ENCODE measurements at regions not wholly inside any gene's neighbourhood (a gene's known extent, or its start where the extent isn't known, plus 50 kb on each side); places are given as distances from the start of the nearest gene placed in this dataset.

DNA sequence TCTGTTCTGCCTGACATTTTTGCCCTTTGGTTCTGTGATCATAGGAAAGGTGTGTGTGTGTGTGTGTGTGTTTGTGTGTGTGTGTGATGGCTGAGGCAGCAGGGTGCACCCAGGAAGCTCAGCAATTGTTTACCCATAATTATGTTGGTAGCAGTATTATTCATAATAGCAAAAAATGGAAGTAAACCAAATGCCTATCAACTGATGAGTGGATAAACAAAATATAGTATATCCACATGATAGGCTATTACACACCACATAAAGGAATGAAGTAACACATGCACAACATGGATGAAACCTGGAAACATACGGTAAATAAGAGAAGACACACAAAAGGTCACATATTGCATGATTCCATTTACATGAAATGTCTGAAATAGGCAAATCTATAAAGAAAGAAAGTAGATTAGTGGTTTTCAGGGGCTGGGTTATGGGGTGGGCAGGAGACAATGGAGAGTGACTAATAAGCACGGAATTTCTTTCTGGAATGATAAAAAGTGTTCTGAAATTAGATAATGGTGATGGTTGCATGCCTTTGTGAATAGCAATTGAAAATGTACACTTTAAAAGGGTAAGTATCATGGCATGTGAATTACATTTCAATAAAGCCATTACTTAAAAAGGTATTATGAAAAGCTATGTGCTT, 167.2 kb downstream of the POLR2M start:
- H3K9me3 ChIP-seq (ENCODE audit: control insufficient read depth in 4 of 4, low read length in 3 of 4), result peaks cover 0 to 3% (median 0%) of the 10 kb centered on the region in 4 donors
- 81% methylated on average over 2 of the region's 2 CpGs for WGBS
- no peaks in the 10 kb centered on the region for H3K4me1 ChIP-seq (ENCODE audit: control insufficient read depth in 4 of 4, insufficient read depth in 4 of 4, low read length in 3 of 4)
- no peak for TF ChIP-seq MAX (IDR thresholded peaks at IDR 0.05)
- TF ChIP-seq, protein P1, sequence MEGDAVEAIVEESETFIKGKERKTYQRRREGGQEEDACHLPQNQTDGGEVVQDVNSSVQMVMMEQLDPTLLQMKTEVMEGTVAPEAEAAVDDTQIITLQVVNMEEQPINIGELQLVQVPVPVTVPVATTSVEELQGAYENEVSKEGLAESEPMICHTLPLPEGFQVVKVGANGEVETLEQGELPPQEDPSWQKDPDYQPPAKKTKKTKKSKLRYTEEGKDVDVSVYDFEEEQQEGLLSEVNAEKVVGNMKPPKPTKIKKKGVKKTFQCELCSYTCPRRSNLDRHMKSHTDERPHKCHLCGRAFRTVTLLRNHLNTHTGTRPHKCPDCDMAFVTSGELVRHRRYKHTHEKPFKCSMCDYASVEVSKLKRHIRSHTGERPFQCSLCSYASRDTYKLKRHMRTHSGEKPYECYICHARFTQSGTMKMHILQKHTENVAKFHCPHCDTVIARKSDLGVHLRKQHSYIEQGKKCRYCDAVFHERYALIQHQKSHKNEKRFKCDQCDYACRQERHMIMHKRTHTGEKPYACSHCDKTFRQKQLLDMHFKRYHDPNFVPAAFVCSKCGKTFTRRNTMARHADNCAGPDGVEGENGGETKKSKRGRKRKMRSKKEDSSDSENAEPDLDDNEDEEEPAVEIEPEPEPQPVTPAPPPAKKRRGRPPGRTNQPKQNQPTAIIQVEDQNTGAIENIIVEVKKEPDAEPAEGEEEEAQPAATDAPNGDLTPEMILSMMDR (IDR thresholded peaks at IDR 0.05; ENCODE audit: low read depth, low read length, missing input control), result no peak
- TF ChIP-seq, protein P2, sequence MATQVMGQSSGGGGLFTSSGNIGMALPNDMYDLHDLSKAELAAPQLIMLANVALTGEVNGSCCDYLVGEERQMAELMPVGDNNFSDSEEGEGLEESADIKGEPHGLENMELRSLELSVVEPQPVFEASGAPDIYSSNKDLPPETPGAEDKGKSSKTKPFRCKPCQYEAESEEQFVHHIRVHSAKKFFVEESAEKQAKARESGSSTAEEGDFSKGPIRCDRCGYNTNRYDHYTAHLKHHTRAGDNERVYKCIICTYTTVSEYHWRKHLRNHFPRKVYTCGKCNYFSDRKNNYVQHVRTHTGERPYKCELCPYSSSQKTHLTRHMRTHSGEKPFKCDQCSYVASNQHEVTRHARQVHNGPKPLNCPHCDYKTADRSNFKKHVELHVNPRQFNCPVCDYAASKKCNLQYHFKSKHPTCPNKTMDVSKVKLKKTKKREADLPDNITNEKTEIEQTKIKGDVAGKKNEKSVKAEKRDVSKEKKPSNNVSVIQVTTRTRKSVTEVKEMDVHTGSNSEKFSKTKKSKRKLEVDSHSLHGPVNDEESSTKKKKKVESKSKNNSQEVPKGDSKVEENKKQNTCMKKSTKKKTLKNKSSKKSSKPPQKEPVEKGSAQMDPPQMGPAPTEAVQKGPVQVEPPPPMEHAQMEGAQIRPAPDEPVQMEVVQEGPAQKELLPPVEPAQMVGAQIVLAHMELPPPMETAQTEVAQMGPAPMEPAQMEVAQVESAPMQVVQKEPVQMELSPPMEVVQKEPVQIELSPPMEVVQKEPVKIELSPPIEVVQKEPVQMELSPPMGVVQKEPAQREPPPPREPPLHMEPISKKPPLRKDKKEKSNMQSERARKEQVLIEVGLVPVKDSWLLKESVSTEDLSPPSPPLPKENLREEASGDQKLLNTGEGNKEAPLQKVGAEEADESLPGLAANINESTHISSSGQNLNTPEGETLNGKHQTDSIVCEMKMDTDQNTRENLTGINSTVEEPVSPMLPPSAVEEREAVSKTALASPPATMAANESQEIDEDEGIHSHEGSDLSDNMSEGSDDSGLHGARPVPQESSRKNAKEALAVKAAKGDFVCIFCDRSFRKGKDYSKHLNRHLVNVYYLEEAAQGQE (IDR thresholded peaks at IDR 0.05), result no peak
- TF ChIP-seq JUND (IDR thresholded peaks at IDR 0.05), result no peak
- no peak for TF ChIP-seq EGR1 (IDR thresholded peaks at IDR 0.05; ENCODE audit: low read depth in 2 of 2)
- no peak for TF ChIP-seq RAD21 (IDR thresholded peaks at IDR 0.05)
- no peak for TF ChIP-seq RXRA (IDR thresholded peaks at IDR 0.05)
- TF ChIP-seq SP1 (IDR thresholded peaks at IDR 0.05), result no peak
- no peak for TF ChIP-seq NR2F2 (IDR thresholded peaks at IDR 0.05)
- no peak for TF ChIP-seq YY1 (IDR thresholded peaks at IDR 0.05)
- TF ChIP-seq FOXA1 (IDR thresholded peaks at IDR 0.05), result no peak
- no peak for TF ChIP-seq GABPA (IDR thresholded peaks at IDR 0.05 in 1 of 2, conservative IDR thresholded peaks at IDR 0.05 in 1 of 2)
- TF ChIP-seq ZBTB33 (IDR thresholded peaks at IDR 0.05), result no peak
- TF ChIP-seq, protein P3, sequence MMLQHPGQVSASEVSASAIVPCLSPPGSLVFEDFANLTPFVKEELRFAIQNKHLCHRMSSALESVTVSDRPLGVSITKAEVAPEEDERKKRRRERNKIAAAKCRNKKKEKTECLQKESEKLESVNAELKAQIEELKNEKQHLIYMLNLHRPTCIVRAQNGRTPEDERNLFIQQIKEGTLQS (IDR thresholded peaks at IDR 0.05), result no peak
- DNase-seq (ENCODE audit: low spot score), result no peak
- no peaks in the 10 kb centered on the region for H3K36me3 ChIP-seq (ENCODE audit: control insufficient read depth in 4 of 4, insufficient read depth in 3 of 4, low read depth in 1 of 4, low read length in 3 of 4)
- H3K4me3 ChIP-seq (ENCODE audit: low read depth in 1 of 3, low read length in 3 of 3), result no peak overlapping the region
- no peaks in the 10 kb centered on the region for H3K27me3 ChIP-seq (ENCODE audit: control insufficient read depth in 4 of 4, insufficient read depth in 4 of 4, low read length in 3 of 4)
- H3K27ac ChIP-seq (ENCODE audit: low read depth in 1 of 2, low read length in 2 of 2), result no peak overlapping the region
- no peak overlapping the region for H3K9ac ChIP-seq (ENCODE audit: low read depth in 1 of 2, low read length in 2 of 2)

DNA sequence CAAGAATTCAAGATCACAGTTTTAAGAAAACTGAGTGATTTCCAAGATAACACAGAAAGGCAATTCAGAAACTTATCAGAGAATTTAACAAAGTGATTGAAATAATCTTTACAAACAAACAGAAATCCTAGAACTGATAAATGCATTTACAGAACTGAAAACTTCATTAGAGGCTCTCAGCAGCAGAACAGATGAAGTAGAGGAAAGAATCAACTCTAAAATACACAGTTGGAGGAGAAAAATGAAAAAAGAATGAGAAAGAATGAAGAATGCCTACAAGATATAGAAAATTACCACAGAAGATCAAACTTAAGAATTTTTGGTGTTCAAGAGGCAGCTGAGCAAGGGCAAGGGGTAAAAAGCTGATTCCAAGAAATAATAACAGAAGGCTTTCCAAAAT, 168.8 kb downstream of the POLR2M start:
- Histone ChIP-seq H3K4me3 (ENCODE audit: low read depth in 1 of 3, low read length in 3 of 3) (no peak overlapping the region), H3K9ac (ENCODE audit: low read depth in 1 of 2, low read length in 2 of 2) (no peak overlapping the region), H3K27me3 (ENCODE audit: control insufficient read depth in 4 of 4, insufficient read depth in 4 of 4, low read length in 3 of 4) (no peaks in the 10 kb centered on the region), H3K27ac (ENCODE audit: low read depth in 1 of 2, low read length in 2 of 2) (no peak overlapping the region), H3K9me3 (ENCODE audit: control insufficient read depth in 4 of 4, low read length in 3 of 4) (peaks cover 0 to 3% (median 0%) of the 10 kb centered on the region in 4 donors), H3K4me1 (ENCODE audit: control insufficient read depth in 4 of 4, insufficient read depth in 4 of 4, low read length in 3 of 4) (no peaks in the 10 kb centered on the region), H3K36me3 (ENCODE audit: control insufficient read depth in 4 of 4, insufficient read depth in 3 of 4, low read depth in 1 of 4, low read length in 3 of 4) (no peaks in the 10 kb centered on the region)
- no peak for DNase-seq (ENCODE audit: low spot score)
- TF ChIP-seq RXRA (IDR thresholded peaks at IDR 0.05), result no peak
- TF ChIP-seq, protein P3 (IDR thresholded peaks at IDR 0.05), result no peak
- no peak for TF ChIP-seq SP1 (IDR thresholded peaks at IDR 0.05)
- no peak for TF ChIP-seq NR2F2 (IDR thresholded peaks at IDR 0.05)
- TF ChIP-seq, protein P1 (IDR thresholded peaks at IDR 0.05; ENCODE audit: low read depth, low read length, missing input control), result no peak
- no peak for TF ChIP-seq TAF1 (conservative IDR thresholded peaks at IDR 0.05)

Data from liver (tissue), 8 donors.